Neutrophil (primary cell): ENCODE measurements at regions not wholly inside any gene's neighbourhood (a gene's known extent, or its start where the extent isn't known, plus 50 kb on each side); places are given as distances from the start of the nearest gene placed in this dataset.

ENCODE experiments used
- H3K27ac ChIP-seq: fragments of 200-600 bp; sonication (generic); 2 replicates; pipeline ENCODE4 v1.5.1; 2016; ENCODE audit warnings: mild to moderate bottlenecking, moderate library complexity
- H3K27me3 ChIP-seq: fragments of 200-600 bp; sonication (generic); 2 replicates; pipeline ENCODE4 v1.6.0; 2016; ENCODE audit warnings: mild to moderate bottlenecking
- H3K36me3 ChIP-seq: fragments of 200-600 bp; sonication (generic); 2 replicates; pipeline ENCODE4 v1.5.1; 2017
- H3K4me1 ChIP-seq, 2 experiments: fragments of 200-600 bp in 1 of 2; sonication (generic) in 1 of 2; 1 replicate in 1 of 2; 2 replicates in 1 of 2; pipeline versions ENCODE4 v1.5.1 to v1.6.1; 2013 to 2016; ENCODE audit warnings: low read depth in 1 of 2, low read length in 1 of 2, mild to moderate bottlenecking in 1 of 2, moderate library complexity in 1 of 2; ENCODE audit not compliant: control insufficient read depth in 1 of 2, insufficient read depth in 1 of 2
- H3K4me3 ChIP-seq, 2 experiments: fragments of 200-600 bp in 1 of 2; sonication (generic) in 1 of 2; 1 replicate in 1 of 2; 2 replicates in 1 of 2; pipeline ENCODE4 v1.5.1; 2013 to 2016; ENCODE audit warnings: low read depth in 1 of 2, low read length in 1 of 2, mild to moderate bottlenecking in 1 of 2, moderate library complexity in 1 of 2
- H3K9me3 ChIP-seq: fragments of 200-600 bp; sonication (generic); 2 replicates; pipeline ENCODE4 v1.5.1; 2016
- TF ChIP-seq, protein P1 (sequence below): fragments of 200-600 bp; sonication (generic); IDR thresholded peaks from 2 replicates; pipeline ENCODE4 v1.5.1; 2016; ENCODE audit warnings: antibody characterized with exemption

DNA sequence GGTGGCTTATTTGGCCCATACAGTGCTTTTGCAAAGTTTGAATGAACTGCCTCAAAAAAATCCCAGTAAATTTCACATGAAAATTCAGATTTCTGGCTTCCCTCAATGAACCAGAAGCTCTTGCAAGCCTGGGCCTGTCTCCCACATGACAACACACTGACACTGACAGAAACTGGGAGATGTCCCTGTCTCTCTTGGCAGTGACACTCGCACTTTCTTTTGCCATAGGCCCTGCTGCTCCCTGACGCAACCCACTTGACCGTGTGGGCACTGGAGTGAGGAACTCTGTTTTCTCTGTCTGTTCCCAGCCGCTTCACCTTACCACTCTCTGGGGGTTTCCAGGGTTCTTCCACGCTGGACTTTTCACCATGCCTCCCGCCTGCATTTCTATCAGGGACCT is 524.5 kb downstream of the SHQ1 start:
- no peaks in the 10 kb centered on the region for H3K36me3 ChIP-seq
- H3K27ac ChIP-seq: no peak overlapping the region
- no peaks in the 10 kb centered on the region for H3K9me3 ChIP-seq
- H3K4me3 ChIP-seq: no peak overlapping the region
- H3K4me1 ChIP-seq: no peaks in the 10 kb centered on the region
- H3K27me3 ChIP-seq: peaks cover 10% of the 10 kb centered on the region
- TF ChIP-seq, protein P1, sequence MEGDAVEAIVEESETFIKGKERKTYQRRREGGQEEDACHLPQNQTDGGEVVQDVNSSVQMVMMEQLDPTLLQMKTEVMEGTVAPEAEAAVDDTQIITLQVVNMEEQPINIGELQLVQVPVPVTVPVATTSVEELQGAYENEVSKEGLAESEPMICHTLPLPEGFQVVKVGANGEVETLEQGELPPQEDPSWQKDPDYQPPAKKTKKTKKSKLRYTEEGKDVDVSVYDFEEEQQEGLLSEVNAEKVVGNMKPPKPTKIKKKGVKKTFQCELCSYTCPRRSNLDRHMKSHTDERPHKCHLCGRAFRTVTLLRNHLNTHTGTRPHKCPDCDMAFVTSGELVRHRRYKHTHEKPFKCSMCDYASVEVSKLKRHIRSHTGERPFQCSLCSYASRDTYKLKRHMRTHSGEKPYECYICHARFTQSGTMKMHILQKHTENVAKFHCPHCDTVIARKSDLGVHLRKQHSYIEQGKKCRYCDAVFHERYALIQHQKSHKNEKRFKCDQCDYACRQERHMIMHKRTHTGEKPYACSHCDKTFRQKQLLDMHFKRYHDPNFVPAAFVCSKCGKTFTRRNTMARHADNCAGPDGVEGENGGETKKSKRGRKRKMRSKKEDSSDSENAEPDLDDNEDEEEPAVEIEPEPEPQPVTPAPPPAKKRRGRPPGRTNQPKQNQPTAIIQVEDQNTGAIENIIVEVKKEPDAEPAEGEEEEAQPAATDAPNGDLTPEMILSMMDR: no peak

DNA sequence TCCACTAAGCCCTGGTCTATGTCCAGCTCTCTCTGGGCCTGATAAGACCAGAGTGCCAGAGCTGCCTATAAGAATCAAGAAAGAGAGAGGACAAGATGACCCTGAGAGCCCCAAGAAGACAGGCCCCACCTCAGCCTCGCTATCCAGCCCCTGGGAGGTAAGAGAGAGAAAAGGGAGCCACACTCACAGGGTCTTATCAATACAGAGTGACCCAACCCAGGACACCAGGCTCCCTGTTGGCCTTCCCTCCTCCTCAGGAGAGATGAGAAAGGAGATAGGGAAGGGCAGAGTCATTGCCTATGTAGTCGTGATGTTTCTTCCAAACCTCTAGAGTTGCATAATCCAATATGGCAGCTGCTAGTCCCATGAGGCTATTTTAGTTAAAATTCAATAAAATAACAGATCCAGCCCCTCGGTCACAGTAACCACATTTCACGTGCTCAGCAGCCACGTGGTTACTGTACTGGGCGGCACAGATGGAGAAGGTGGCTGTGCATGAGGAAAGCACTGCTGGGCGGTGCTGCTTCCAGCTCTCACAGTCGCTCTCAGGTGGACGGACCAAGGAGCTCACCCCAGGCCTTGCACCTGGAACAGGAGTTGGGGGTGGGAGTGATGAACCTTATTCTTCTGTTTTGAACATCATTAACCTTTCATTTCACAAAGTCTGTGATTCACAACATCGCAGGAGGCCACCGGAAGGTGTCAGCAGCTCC is 525.8 kb downstream of the SHQ1 start:
- Histone ChIP-seq H3K4me1 (no peaks in the 10 kb centered on the region), H3K27me3 (no peaks in the 10 kb centered on the region), H3K4me3 (no peak overlapping the region), H3K36me3 (no peaks in the 10 kb centered on the region), H3K27ac (no peak overlapping the region), H3K9me3 (no peaks in the 10 kb centered on the region)
- TF ChIP-seq, protein P1: no peak

DNA sequence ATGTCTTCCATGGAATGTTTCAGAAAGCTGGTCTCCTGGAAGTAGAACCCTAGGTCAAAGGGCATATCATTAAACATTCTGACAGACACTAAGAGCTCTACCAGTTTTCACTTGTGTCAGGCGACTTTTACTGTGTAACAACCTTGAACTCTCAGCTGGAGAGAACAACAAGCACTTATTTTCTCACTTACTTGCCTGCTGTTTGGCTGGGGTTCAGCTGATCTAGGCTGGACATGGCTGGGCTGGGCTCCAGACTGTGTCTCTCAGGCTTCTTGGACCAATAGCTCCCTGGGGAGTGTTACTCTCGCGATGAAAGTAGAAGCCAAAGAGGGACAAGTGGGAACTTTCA is 527.3 kb downstream of the SHQ1 start:
- no peaks in the 10 kb centered on the region for H3K9me3 ChIP-seq
- no peak overlapping the region for H3K4me3 ChIP-seq
- no peak overlapping the region for H3K27ac ChIP-seq
- H3K27me3 ChIP-seq: no peaks in the 10 kb centered on the region
- H3K36me3 ChIP-seq: no peaks in the 10 kb centered on the region
- TF ChIP-seq, protein P1: no peak
- no peaks in the 10 kb centered on the region for H3K4me1 ChIP-seq

DNA sequence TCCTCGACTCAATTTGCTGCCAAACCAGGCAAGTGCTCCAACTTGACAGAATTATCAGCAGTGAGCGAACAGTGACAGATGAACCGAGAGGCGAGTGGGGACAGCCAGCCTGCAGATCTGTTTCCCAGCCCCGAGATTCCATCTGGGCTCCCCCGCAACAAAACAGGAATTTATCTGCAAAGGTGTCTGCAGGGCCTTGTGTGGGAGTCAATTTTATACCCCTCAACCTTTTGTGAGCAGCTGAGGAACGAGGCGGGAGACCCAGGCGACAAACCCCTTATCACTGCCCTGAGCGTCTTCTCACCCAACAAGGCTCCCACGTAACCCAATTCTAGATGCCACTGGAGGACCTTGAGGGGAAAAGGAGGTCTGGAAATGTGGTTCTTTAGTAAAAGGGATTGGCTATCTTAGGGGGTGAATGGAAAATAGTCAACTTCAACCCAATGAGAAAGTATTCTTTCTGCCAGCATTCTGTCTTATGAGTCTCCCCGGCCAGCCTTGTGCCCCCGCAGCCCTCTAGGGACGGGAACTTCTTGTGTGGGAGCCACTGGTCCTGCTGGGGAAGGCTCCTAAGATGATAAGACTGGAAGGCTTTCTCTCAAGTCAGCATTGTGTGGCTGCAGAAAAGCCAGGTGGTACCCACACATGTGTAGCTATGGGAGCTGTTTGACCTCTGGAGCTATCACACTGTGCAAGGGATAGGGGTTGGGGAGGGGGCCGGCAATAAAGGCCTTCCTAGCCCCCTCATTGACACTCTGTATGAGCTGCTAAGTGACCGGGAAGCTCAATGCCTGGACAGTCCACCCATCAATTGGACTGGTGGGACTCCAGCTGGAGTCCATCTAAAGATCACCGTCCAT is 527.9 kb downstream of the SHQ1 start:
- H3K9me3 ChIP-seq: no peaks in the 10 kb centered on the region
- H3K27ac ChIP-seq: no peak overlapping the region
- no peaks in the 10 kb centered on the region for H3K4me1 ChIP-seq
- H3K27me3 ChIP-seq: no peaks in the 10 kb centered on the region
- no peaks in the 10 kb centered on the region for H3K36me3 ChIP-seq
- no peak overlapping the region for H3K4me3 ChIP-seq
- TF ChIP-seq, protein P1: no peak

DNA sequence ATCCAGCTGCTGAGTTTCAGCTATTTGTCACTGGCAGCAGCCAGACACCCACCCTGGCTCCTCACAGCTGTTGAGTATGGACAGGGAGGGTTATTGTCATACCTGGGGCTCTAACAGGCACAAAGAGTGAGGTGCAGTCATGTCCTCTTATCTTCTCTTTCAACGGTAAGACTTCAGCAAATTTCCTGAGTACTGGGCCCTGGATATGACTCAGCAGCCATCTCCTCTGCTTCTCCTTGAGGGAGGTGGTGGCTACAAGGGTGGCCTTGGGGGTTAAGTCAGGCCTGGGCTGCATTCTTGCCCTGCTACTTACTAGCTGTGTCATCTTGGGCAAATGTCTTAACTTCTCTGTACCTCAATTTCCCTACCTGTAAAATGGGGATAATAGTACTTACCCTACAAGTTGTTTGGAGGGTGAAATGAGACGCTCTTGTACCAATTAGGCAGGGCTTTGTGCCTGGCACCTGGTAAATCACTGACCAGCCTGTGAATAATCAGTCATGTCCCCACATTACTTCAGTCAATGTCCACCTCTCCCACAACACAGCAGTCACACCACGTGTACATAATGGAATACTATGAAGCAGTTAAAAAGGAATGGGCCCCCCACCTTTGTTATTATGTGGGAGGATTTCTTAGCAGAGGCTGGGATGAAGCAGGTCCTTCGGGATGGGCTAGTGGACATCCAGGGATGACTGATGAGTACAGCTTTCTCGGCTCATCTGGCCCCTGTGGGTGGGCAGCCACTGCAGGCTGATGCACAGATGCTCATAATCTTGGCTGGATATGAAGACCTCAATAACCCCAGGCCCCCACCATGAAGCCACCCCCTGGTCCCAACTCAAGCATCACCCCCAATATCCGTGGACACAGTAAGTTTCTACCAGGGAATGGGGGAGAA is 528.8 kb downstream of the SHQ1 start:
- no peak overlapping the region for H3K4me3 ChIP-seq
- no peaks in the 10 kb centered on the region for H3K27me3 ChIP-seq
- no peaks in the 10 kb centered on the region for H3K9me3 ChIP-seq
- TF ChIP-seq, protein P1: no peak
- H3K4me1 ChIP-seq: no peaks in the 10 kb centered on the region
- no peak overlapping the region for H3K27ac ChIP-seq
- no peaks in the 10 kb centered on the region for H3K36me3 ChIP-seq
